ENCODE measurements at regions not wholly inside any gene's neighbourhood (a gene's known extent, or its start where the extent isn't known, plus 50 kb on each side); places are given as distances from the start of the nearest gene placed in this dataset.
"Not testable (repeated sequence)": the region's sequence is repeated elsewhere in the genome, so short reads cannot be mapped to it uniquely, and the experiment has no call there.

DNA sequence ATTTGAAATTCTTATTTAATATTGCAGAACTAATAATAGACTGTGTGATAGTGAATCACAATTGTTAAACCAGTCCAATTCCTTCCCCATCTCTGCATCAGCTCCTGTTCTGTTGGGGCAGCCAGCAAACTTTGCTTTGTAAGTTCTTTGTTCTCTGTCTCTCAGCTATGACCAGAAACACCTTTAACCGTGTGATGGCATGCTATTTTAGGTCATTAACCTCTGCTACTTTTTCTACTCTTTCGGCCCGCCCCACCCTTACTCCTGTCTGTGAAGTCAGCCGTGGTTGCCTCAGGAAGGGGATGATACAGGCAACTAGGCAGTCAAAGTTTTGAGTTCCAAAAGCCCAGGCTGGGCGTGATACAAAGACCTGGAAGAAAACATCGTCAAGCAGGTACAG, 51.3 kb upstream of the EGFL6 start:
- DNase-seq = no peak

- DNase-seq = no peak
These were observed 54.0 kb upstream of the EGFL6 start for GRCh38 chrX:13515211-13515930.

GRCh38 chrX:13511944-13512330, 57.5 kb upstream of the EGFL6 start:
- no peak for DNase-seq

GRCh38 chrX:13511241-13511943, 58.0 kb upstream of the EGFL6 start:
- DNase-seq = no peak

DNA sequence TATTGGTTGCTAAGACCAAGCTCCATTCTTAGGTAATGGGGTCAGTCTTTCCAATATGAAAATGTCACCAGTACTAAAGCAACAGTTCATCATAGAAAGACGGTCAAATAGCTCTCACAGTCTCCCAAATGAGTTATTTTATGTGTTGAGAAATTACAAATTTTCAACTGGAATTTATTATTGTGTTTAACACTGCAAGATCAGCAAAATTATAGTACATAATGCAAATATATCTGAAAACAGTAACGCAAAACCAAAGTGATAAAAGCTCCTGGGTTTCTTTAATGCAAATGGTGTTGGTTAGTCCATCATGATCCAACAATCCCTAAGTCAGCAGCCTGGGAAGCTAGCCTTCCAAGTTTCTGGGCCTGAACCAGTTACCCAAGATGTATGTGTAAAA, 61.5 kb upstream of the EGFL6 start:
- DNase-seq = no peak

GRCh38 chrX:13506574-13506973, 62.8 kb upstream of the EGFL6 start:
- DNase-seq = peak; percentile 25 to 33

- no peak for DNase-seq
These were observed 66.8 kb upstream of the EGFL6 start for GRCh38 chrX:13502590-13502989.

DNA sequence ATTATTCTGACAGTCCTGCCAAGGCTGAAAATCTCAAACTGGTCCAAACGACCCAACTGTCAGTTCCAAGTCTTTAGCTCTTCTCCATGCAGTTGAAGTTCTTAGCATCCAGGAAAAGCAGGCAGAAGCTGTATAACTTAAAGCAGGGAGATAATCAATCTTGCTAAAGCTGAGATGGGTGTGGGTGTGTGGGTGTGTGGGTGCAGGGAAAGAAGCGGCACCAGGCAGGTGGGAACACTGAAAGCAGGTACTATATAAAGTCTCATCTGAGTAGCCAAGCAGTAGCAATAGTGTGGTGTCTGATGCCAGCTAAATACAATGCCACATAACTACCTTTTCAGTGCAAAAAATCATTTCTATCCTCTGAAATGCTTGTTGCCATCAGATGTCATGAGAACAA, 69.7 kb upstream of the EGFL6 start:
- peak in 1 of 2 experiments; percentile 2 for DNase-seq

DNA sequence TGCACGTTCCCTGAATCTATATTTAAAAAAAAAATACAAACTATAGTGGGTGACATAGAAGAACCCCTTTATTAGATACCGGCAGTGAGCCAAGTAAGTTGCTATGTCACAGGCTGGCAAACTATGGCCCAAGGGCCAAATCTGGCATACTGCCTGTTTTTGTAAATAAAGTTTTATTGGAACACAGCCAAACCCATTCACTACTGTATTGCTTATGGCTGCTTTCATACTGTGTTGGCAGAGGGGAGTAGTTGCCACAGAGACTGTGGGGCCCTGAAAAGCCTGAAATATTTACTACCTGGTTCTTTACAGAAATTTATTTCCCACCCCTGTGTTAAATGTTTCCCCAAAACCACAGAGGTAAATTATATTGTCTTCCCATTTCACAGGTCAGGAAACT, 71.2 kb upstream of the EGFL6 start:
- DNase-seq = peak; percentile 39 to 84

DNA sequence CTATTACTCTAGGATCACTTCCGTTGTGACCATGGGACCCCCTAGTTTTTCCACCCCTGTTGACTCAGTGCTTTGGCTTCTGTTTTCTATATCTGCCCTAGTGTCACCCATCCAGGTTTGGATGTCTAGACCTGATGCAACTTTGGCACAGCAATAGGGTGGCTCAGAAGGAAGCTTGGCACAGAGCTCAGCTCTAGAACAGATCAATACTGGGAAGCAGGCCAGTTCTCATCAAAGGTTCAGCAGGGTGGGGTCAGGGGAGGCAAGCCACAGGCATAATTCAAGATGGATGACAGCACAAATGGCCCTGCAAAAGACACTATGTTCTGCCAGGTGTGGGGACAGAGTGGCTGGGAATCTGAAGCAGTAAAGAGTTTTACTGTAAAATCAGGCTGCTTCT, 74.2 kb upstream of the EGFL6 start:
- peak in 1 of 2 experiments; percentile 62 for DNase-seq

GRCh38 chrX:13494562-13494961, 74.8 kb upstream of the EGFL6 start:
- DNase-seq = no peak

GRCh38 chrX:13493659-13494058, 75.7 kb upstream of the EGFL6 start:
- DNase-seq = no peak

DNA sequence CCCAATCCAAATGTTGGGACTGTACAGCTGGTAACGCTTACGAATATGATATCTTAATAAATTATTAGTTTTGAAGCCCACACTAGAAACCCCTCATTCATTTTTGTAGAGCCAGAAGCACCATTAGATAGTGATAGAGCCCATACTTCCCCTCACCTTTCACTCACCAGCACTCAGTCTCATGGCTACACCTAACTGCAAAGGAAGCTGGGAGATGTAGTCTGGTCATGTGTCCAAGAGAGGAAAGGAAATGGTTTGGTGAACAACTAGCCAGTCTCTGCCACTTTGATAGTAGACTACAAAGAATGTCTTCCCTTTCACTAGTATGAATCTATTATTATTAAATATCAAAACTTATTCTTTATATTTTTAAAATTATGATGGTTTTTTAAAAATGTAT, 77.1 kb upstream of the EGFL6 start:
- DNase-seq = no peak

GRCh38 chrX:13491061-13491460, 78.3 kb upstream of the EGFL6 start:
- no peak for DNase-seq

- DNase-seq = no peak
These were observed 79.9 kb upstream of the EGFL6 start for GRCh38 chrX:13489454-13489853.

DNA sequence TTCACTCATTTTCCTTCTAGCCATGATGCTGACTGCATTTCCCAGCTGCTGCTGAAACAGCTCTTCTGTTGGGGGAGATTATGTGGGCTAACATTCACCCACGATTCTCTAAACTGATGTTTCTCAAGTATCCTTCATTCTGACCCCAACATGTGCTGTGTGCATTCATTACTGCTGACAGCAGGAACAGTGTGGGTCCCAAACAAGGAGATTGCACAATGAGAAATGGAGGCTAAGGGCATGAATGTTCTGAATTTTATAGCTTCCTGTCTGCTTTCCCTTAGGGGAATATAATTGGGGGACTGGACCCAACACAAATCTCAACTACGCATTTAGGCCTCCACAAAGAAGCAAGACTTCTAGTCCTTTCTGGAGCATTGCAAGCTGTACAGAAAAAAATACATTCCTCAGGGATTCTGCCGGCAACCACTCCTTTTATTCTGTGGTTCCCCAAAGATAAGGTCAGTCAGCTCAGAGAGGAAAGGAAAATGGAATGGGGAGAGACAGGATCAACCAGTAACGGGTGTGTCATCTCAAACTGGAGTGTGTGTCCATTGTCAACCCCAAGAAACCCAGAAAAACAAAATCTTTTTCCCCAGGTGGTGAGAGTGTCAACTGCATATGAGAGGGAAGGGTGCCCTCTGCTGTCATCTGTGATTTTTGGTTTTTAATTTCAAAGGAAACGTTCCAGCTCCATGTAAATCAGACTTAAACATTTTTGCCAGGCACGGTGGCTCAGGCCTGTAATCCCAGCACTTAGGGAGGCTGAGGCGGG, 81.5 kb upstream of the EGFL6 start:
- peak; percentile 60 to 70 for DNase-seq

DNA sequence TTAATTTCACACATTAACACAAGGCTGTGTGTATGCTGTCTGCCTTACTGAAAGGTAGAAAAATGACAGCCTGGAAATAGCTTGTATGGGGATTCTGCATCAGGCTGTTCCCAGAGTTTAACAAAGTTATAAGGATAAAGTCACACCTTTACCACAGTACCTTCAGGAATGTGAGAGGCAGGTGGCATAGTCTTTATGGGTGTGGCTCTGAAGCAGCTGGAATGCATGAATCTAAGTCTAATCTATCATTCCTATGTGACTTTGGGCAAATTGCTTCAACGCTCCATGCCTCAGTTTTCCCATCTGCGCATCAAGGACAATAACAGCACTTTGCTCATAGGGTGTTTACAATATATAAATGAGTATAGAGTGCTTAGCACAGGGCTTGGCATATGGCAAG, 84.2 kb upstream of the EGFL6 start:
- DNase-seq = no peak

GRCh38 chrX:13483773-13484172, 85.6 kb upstream of the EGFL6 start:
- DNase-seq = no peak

DNA sequence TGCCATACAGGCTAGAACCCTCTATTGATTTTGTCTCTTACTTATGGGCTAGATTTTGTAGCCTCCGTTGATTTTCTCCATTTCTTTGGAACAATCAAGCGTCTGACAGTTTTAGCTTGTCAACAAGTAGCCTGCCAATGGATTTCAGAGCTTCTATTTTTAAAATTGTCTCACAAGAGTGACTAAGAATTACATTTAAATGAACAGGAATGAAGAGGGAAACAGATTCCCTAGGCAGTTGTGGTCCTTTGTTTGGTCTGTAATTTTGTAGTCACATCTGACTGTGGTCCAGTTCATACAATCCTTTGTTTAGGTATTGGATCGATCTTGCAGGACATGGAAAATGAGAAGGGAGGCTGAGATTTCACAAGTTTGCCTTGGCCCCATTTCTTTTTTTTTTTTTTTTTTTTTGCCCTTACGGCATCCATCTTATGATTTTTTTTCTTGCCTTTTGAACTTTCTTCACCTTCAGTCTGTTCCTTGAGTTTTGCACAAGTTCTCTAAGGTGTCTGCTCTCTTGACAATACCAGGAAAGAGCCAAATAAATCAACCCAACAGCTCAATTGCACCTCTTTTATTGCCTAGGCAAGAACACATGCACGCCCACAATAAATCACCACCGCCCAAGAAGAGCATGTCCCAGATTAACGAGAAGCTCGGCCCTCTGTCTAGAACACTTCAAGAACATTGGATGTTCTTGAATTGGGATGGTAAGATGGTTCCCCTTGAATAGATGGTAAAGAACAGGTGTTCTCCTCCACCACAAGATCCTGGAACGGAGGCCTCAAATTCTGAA, 86.5 kb upstream of the EGFL6 start:
- DNase-seq = no peak

DNA sequence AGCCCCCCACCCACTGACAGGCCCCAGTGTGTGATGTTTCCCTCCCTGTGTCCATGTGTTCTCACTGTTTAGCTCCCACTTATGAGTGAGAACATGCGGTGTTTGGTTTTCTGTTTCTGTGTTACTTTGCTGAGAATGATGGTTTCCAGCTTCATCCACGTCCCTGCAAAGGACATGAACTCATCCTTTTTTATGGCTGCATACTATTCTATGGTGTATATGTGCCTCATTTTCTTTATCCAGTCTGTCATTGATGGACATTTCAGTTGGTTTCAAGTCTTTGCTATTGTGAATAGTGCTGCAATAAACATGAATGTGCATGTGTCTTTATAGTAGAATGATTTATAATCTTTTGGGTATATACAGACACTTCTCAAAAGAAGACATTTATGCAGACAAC, 88.6 kb upstream of the EGFL6 start:
- DNase-seq = not testable (repeated sequence)

DNA sequence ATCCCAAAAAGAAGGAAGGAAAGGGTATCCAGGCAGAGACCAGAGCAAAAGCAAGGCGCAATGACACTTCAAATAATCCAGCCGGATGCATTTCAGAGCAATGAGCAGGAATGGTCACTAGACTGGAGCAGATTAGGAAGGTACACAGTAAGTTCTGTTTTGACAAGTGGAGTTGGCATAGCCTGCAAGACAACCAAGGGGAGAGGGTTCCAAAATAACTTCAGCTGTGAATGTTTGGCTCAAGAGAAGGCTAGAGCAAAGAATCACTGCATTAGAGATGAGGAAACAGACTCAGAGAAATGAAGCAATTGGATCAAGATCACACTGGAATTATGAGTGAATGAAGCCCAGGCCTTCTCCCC, 90.0 kb upstream of the EGFL6 start:
- DNase-seq = no peak

GRCh38 chrX:13478740-13479451, 90.5 kb upstream of the EGFL6 start:
- no peak for DNase-seq

DNA sequence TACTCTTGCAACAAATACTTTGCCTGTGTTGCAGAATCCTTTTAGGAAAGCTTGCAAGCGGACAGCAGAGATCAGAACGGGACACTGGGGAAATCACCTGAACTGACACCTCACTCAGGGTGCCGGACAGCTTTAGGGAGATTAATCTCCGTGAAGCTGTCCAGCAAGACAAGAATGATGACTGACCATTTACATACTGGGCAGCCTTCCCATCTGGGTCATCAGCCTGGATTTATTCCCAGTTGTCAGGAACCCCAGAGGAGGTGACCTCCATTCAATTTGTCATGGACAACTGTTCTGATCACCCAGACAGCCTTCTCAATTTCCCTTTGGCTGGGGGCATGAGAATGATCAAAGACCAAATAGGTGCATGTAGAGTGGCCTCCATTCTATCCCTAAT, 93.0 kb upstream of the EGFL6 start:
- DNase-seq = no peak

Data from NCI-H2081 (cell line).